ENCODE measurements at regions not wholly inside any gene's neighbourhood (a gene's known extent, or its start where the extent isn't known, plus 50 kb on each side); places are given as distances from the start of the nearest gene placed in this dataset.

- Histone ChIP-seq H3K27me3 (no peaks in the 10 kb centered on the region), H3K27ac (no peak overlapping the region), H3K9me3 (no peaks in the 10 kb centered on the region), H3K4me1 (no peaks in the 10 kb centered on the region), H3K36me3 (no peaks in the 10 kb centered on the region), H3K4me3 (no peak overlapping the region)
- in situ Hi-C loops (cut with MboI; ENCODE audit: low pct_ligation_motif_present in 1 of 4, low pct_unique_long_range_greater_than_20kb in 1 of 4, low sequenced_read_pairs in 3 of 4) = no loop called here
- intact Hi-C loops (cut with DNase I; ENCODE audit: low total_unique reads) = no loop called here
- TF ChIP-seq CTCF (IDR thresholded peaks at IDR 0.05) = no peak
- no peak for TF ChIP-seq POLR2AphosphoS5 (IDR thresholded peaks at IDR 0.05)
- TF ChIP-seq POLR2A (IDR thresholded peaks at IDR 0.05) = no peak
- no peak for TF ChIP-seq EP300 (IDR thresholded peaks at IDR 0.05; ENCODE audit: low read depth)
- 71% methylated on average over 2 of the region's 2 CpGs for WGBS, 2 donors (ENCODE audit: low coverage in 1 of 2)
- no peak for DNase-seq
These were observed 281.7 kb upstream of the CD180 start for GRCh38 chr5:67478337-67478736.

- TF ChIP-seq EP300 (IDR thresholded peaks at IDR 0.05; ENCODE audit: low read depth) = no peak
- TF ChIP-seq POLR2AphosphoS5 (IDR thresholded peaks at IDR 0.05) = no peak
- no peak for TF ChIP-seq CTCF (IDR thresholded peaks at IDR 0.05)
- TF ChIP-seq POLR2A (IDR thresholded peaks at IDR 0.05) = no peak
- no peak for DNase-seq
- WGBS, 2 donors (ENCODE audit: low coverage in 1 of 2) = 91 to 100% methylated on average over 1 of the region's 1 CpG
- Histone ChIP-seq H3K4me1 (no peaks in the 10 kb centered on the region), H3K9me3 (no peaks in the 10 kb centered on the region), H3K27ac (peak overlapping the region in 1 of 4 donors; percentile 63), H3K4me3 (no peak overlapping the region), H3K36me3 (no peaks in the 10 kb centered on the region), H3K27me3 (no peaks in the 10 kb centered on the region)
- intact Hi-C loops (cut with DNase I; ENCODE audit: low total_unique reads) = no loop called here
- in situ Hi-C loops (cut with MboI; ENCODE audit: low pct_ligation_motif_present in 1 of 4, low pct_unique_long_range_greater_than_20kb in 1 of 4, low sequenced_read_pairs in 3 of 4) = no loop called here
These were observed 280.4 kb upstream of the CD180 start for GRCh38 chr5:67476995-67477394.

- no peak for DNase-seq
- Histone ChIP-seq H3K36me3 (no peaks in the 10 kb centered on the region), H3K9me3 (no peaks in the 10 kb centered on the region), H3K4me1 (no peaks in the 10 kb centered on the region), H3K27me3 (no peaks in the 10 kb centered on the region), H3K4me3 (no peak overlapping the region), H3K27ac (peak overlapping the region in 2 of 4 donors; percentile 34 to 63)
- TF ChIP-seq EP300 (IDR thresholded peaks at IDR 0.05; ENCODE audit: low read depth) = no peak
- no peak for TF ChIP-seq POLR2AphosphoS5 (IDR thresholded peaks at IDR 0.05)
- intact Hi-C loops (cut with DNase I; ENCODE audit: low total_unique reads) = no loop called here
- 67 to 85% methylated on average over 3 of the region's 3 CpGs for WGBS, 2 donors (ENCODE audit: low coverage in 1 of 2)
- in situ Hi-C loops (cut with MboI; ENCODE audit: low pct_ligation_motif_present in 1 of 4, low pct_unique_long_range_greater_than_20kb in 1 of 4, low sequenced_read_pairs in 3 of 4) = no loop called here
These were observed 279.9 kb upstream of the CD180 start for GRCh38 chr5:67476531-67476930.

- TF ChIP-seq EP300 (IDR thresholded peaks at IDR 0.05; ENCODE audit: low read depth) (peak; percentile 52), POLR2AphosphoS5 (IDR thresholded peaks at IDR 0.05) (peak in 2 of 3 donors; percentile 66 to 70), CTCF (IDR thresholded peaks at IDR 0.05) (no peak), POLR2A (IDR thresholded peaks at IDR 0.05) (no peak)
- no peaks in the 10 kb centered on the region for H3K4me1 ChIP-seq
- no peaks in the 10 kb centered on the region for H3K9me3 ChIP-seq
- peak overlapping the region; percentile 12 to 63 (median 36) for H3K27ac ChIP-seq
- intact Hi-C loops (cut with DNase I; ENCODE audit: low total_unique reads) (no loop called here), in situ Hi-C loops (cut with MboI; ENCODE audit: low pct_ligation_motif_present in 1 of 4, low pct_unique_long_range_greater_than_20kb in 1 of 4, low sequenced_read_pairs in 3 of 4) (no loop called here)
- no peak overlapping the region for H3K4me3 ChIP-seq
- no peak for DNase-seq
- no peaks in the 10 kb centered on the region for H3K27me3 ChIP-seq
- H3K36me3 ChIP-seq = no peaks in the 10 kb centered on the region
- 67 to 73% methylated on average over 6 of the region's 6 CpGs for WGBS, 2 donors (ENCODE audit: low coverage in 1 of 2)
These were observed 278.9 kb upstream of the CD180 start for GRCh38 chr5:67475489-67475888.

GRCh38 chr5:67474597-67475238 is 278.1 kb upstream of the CD180 start:
- Histone ChIP-seq H3K4me1 (no peaks in the 10 kb centered on the region), H3K9me3 (no peaks in the 10 kb centered on the region), H3K36me3 (no peaks in the 10 kb centered on the region), H3K4me3 (no peak overlapping the region), H3K27me3 (no peaks in the 10 kb centered on the region), H3K27ac (peak overlapping the region in 2 of 4 donors; percentile 39 to 63)
- DNase-seq = no peak
- in situ Hi-C loops (cut with MboI; ENCODE audit: low pct_ligation_motif_present in 1 of 4, low pct_unique_long_range_greater_than_20kb in 1 of 4, low sequenced_read_pairs in 3 of 4) (no loop called here), intact Hi-C loops (cut with DNase I; ENCODE audit: low total_unique reads) (no loop called here)
- WGBS, 2 donors (ENCODE audit: low coverage in 1 of 2) = 72 to 81% methylated on average over 8 of the region's 8 CpGs
- TF ChIP-seq EP300 (IDR thresholded peaks at IDR 0.05; ENCODE audit: low read depth) (no peak), POLR2A (IDR thresholded peaks at IDR 0.05) (no peak), POLR2AphosphoS5 (IDR thresholded peaks at IDR 0.05) (no peak), CTCF (IDR thresholded peaks at IDR 0.05) (no peak)
